Skin epidermis (tissue), 12 donors: ENCODE measurements at regions not wholly inside any gene's neighbourhood (a gene's known extent, or its start where the extent isn't known, plus 50 kb on each side); places are given as distances from the start of the nearest gene placed in this dataset.
"Not testable (repeated sequence)": the region's sequence is repeated elsewhere in the genome, so short reads cannot be mapped to it uniquely, and the experiment has no call there.

Experiments
- H3K27ac ChIP-seq, 21 experiments: fragments of 200-600 bp; sonication (generic) in 11 of 21; one replicate each; pipeline ENCODE4 v1.5.0; 2020; ENCODE audit warnings: mild to moderate bottlenecking in 3 of 21, inconsistent platforms in 2 of 21, moderate library complexity in 2 of 21
- H3K4me3 ChIP-seq, 7 experiments: fragments of 200-600 bp; sonication (generic) in 2 of 7; one replicate each; pipeline ENCODE4 v1.5.0; 2020; ENCODE audit warnings: inconsistent platforms in 2 of 7, mild to moderate bottlenecking in 2 of 7, moderate library complexity in 1 of 7

- Histone ChIP-seq H3K4me3 (no peak overlapping the region), H3K27ac (peak overlapping the region in 11 of 21 experiments; percentile 9 to 70 (median 55))
These were observed 142.0 kb upstream of the PRKCQ start for GRCh38 chr10:6721964-6722615.

DNA sequence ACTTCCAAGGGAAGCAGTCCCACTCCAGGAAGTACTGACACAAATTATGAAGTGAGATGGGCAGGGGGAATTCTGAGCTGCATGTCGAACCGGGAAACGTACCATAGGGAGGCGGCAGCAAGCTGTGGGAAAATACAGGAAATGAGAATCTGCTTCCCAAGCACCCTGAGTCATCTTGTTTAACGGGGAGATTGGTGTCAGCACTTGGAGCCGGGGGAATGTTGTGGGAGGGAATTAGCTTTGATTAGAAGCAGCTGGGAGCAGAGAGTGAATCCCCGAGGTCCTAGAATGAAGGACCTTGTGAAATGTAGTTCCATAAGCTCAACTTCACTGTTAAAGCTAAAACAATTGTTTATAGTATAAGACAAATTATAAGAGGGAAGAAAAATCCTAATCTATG lies 141.4 kb upstream of the PRKCQ start:
- H3K4me3 ChIP-seq: no peak overlapping the region

GRCh38 chr10:6719561-6719960 lies 139.5 kb upstream of the PRKCQ start:
- Histone ChIP-seq H3K4me3 (no peak overlapping the region), H3K27ac (no peak overlapping the region)

More for the DNA sequence above, 141.4 kb upstream of the PRKCQ start:
- H3K27ac ChIP-seq: peak overlapping the region in 10 of 21 experiments; percentile 27 to 70 (median 55)

GRCh38 chr10:6718550-6718949 lies 138.5 kb upstream of the PRKCQ start:
- no peak overlapping the region for H3K4me3 ChIP-seq
- no peak overlapping the region for H3K27ac ChIP-seq

GRCh38 chr10:6716516-6716915 lies 136.4 kb upstream of the PRKCQ start:
- no peak overlapping the region for H3K27ac ChIP-seq
- no peak overlapping the region for H3K4me3 ChIP-seq

DNA sequence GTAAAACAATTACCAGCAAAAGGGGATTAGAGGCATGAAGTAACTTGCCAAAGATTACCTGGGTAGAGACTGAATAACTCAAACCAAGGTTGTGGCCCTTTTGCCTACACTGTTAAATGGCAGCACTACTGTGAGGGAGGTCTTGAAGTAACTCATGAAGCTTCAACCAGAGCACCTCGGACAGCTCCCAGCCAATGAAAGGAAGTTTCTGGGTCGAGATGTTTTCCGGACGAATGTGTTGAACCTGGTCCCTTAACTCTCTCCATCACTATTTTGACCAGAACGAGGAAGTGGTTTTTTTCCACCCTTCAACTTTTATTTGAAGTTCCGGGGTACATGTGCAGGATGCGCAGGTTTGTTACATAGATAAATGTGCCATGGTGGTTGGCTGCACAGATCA lies 133.6 kb upstream of the PRKCQ start:
- H3K27ac ChIP-seq: no peak overlapping the region
- H3K4me3 ChIP-seq: no peak overlapping the region

GRCh38 chr10:6713120-6713519 lies 133.0 kb upstream of the PRKCQ start:
- Histone ChIP-seq H3K27ac (no peak overlapping the region), H3K4me3 (no peak overlapping the region)

- Histone ChIP-seq H3K27ac (no peak overlapping the region), H3K4me3 (no peak overlapping the region)
These were observed 131.8 kb upstream of the PRKCQ start for GRCh38 chr10:6711881-6712280.

- no peak overlapping the region for H3K4me3 ChIP-seq
- no peak overlapping the region for H3K27ac ChIP-seq
These were observed 131.3 kb upstream of the PRKCQ start for GRCh38 chr10:6711408-6711841.

DNA sequence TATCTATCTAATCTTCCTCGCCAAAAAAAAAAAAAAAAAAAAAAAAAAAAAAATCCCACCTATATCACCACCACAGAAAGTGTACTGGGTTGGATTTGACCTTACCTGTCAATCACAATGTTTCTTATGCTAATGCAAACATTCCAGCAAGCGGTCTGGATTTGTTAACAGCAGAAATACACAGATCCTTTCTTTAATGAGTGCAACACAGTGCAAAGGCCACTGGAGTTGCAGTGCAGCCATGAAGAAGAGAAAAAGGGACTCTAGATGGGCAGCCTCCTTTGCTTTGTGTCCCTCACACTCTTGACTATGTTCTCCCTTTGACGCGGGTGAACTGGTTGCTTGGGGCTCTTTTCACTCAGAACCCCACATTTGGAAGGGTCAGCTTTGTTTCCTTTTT lies 127.3 kb upstream of the PRKCQ start:
- no peak overlapping the region for H3K4me3 ChIP-seq
- no peak overlapping the region for H3K27ac ChIP-seq

DNA sequence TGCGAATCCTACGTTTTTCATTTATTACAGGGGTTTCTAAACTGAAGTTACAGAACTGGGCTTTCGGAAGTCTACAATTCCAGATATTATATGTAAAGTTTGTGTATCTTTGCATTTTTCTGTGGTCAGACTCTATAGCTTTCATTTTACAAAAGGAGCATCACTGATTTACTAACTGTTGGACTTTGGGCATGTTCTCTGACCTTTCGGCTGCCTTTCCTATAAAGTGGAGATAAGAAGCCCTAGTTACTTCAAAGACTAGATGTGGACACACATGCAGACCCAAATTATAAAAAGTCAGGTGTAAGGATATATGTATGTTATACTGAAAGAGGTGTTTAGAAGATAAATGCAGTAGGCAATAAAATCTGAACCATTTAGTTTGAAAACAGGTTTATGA lies 126.6 kb upstream of the PRKCQ start:
- no peak overlapping the region for H3K27ac ChIP-seq
- H3K4me3 ChIP-seq: no peak overlapping the region

DNA sequence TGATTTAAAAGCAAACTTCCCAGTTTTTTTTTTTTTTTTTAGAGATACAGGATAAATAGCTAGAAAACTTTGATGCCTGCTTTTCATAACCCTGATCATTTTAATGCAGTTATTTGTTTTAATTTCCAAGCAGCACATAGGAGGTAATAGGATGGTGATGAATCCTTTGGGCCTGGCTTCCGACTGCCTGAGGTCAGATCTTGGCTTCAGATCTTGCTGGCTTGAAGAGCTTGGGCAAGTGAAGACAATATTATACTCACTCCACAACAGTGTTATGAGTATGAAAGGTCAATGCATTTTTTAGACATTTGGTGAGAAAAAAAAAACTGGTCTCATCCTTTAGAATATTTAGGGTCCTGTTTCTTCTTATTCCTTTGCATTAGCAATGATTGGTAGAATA lies 124.8 kb upstream of the PRKCQ start:
- Histone ChIP-seq H3K27ac (no peak overlapping the region), H3K4me3 (no peak overlapping the region)

DNA sequence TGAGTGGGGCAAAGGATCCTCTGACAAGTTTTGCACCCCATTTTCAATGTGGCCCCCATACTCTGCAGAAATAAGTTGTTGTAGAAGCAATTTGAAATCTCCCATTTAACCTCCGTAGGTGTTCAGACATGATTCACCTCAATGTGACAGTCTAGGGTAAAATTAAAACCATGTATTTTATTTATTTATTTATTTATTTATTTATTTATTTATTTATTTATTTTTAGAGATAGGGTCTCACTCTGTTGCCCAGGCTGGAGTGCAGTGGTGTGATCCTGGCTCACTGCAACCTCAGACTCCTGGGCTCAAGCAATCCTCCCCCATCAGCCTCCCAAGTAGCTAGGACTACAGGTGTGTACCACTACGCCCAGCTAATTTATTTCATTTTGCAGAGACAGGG lies 122.8 kb upstream of the PRKCQ start:
- not testable (repeated sequence) for H3K4me3 ChIP-seq, H3K27ac ChIP-seq

DNA sequence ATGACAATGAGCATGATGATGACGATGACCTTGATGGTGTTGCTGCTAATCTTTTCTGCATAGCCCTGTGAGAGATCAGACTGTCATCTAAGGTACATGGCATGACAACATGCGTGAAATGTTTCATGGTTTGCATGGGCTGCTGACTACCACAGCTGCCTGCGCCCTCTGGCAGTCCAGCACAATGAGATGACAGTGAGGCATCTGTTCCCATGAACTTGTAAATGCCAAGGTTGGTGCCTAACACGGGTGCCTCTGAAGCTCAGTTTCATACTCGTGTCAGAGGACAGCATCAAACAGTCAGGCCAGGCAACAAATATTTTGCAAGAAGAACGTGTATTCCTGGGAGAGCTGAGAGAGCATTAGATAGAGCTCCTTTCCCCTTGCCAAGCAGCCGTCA lies 122.0 kb upstream of the PRKCQ start:
- H3K4me3 ChIP-seq: no peak overlapping the region
- no peak overlapping the region for H3K27ac ChIP-seq

GRCh38 chr10:6701289-6701688 lies 121.2 kb upstream of the PRKCQ start:
- H3K27ac ChIP-seq: no peak overlapping the region
- H3K4me3 ChIP-seq: no peak overlapping the region

- no peak overlapping the region for H3K27ac ChIP-seq
- H3K4me3 ChIP-seq: no peak overlapping the region
These were observed 120.0 kb upstream of the PRKCQ start for GRCh38 chr10:6700066-6700465.

DNA sequence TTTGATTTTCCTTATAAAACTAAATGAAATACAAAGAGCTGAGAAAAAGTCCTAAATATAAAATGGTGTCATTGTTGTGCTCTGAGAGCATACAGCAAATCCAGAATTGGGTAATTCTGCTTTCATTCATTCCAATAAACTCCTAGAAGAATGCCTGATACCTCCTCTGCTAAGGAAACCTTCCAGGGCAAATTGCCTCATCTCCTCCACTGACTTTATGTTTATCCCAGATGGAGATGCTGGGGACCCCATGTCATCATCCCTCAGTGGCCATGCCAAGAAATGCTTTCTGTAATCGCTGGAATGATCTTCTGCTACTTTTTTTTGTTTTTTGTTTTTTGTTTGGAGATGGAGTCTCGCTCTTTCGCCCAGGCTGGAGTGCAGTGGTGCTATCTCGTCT lies 119.3 kb upstream of the PRKCQ start:
- H3K27ac ChIP-seq: no peak overlapping the region
- no peak overlapping the region for H3K4me3 ChIP-seq

- no peak overlapping the region for H3K4me3 ChIP-seq
- no peak overlapping the region for H3K27ac ChIP-seq
These were observed 115.4 kb upstream of the PRKCQ start for GRCh38 chr10:6695519-6695918.

DNA sequence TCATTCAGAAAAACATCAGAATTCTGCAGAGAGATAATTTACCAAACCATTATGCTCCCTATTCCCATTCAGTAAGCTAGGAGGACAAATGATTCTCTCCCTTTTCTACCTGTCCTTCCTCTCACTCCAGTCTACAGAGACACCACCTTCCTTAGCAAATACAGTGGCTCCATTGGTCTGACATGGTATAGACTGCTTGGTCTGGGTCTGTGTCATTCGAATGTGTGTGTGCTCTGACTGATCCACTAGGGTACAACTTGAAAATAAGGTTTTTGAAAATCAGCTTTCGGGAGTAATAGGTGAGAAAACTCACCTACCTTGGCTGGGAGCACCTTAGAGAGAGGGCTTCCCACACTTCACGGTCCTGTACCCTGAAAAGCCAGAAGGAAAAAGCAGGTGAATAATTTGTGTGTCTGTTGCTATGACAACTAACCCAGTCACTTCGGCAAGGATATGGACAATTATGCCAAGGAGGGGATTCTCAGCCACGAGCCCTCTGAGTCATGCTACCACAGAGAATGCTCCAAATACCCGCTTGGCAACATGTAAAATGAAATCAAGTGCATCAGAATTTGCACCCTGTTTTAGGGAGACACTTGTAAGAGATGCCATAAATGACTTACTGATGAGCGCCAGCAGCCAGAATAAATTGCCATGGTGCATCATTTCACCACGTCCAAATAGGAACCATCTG lies 114.5 kb upstream of the PRKCQ start:
- Histone ChIP-seq H3K4me3 (no peak overlapping the region), H3K27ac (no peak overlapping the region)

GRCh38 chr10:6692856-6693255 lies 112.8 kb upstream of the PRKCQ start:
- no peak overlapping the region for H3K4me3 ChIP-seq
- H3K27ac ChIP-seq: no peak overlapping the region

DNA sequence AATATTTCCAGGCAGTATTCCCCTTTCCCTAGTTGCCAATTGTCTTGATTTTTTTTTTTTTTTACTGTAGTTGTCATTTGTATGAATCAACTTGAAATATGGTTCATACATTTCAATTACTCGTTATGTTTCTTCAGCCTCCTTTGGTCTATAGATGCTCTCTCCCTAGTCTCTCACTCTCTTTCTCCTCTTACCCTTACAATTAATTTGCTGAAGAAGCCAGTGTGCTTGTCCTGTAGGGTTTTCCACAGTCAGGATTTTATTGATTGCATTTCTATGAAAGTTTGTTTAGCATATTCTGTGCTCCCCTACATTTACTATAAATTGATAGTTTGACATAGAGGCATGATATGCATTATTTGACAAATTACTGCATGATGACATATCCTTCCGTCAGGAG lies 112.0 kb upstream of the PRKCQ start:
- Histone ChIP-seq H3K27ac (no peak overlapping the region), H3K4me3 (no peak overlapping the region)

DNA sequence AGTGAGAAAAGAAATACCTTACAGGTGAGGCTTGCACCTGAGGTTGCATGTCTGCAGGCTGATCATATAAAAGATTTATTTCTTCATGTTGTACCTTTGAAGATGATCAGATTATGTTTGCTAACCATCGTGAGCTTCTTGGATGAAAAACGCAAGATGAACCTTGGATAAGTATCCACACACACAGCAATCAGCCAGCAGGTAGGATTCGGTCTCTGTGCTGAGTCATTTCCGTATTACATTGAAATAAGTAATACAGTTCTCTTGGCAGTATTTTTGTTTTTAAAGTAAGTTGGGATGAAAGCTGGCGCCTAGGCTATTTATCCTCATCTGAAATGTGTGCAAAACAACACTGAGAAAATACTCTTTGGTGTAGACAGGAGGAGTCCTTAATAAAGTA lies 109.0 kb upstream of the PRKCQ start:
- H3K4me3 ChIP-seq: no peak overlapping the region
- H3K27ac ChIP-seq: no peak overlapping the region
